ENCODE measurements at regions not wholly inside any gene's neighbourhood (a gene's known extent, or its start where the extent isn't known, plus 50 kb on each side); places are given as distances from the start of the nearest gene placed in this dataset.

GRCh38 chr3:191119415-191120295 lies 79.4 kb upstream of the OSTN start:
- no peak for TF ChIP-seq CTCF (IDR thresholded peaks at IDR 0.05; ENCODE audit: control insufficient read depth, extremely low read depth, insufficient read depth)
- DNase-seq (ENCODE audit: low read depth), result no peak
- no peak overlapping the region for H3K4me3 ChIP-seq (ENCODE audit: low read depth, low read length)

GRCh38 chr3:191111722-191112121 lies 87.3 kb upstream of the OSTN start:
- TF ChIP-seq CTCF (IDR thresholded peaks at IDR 0.05; ENCODE audit: control insufficient read depth, extremely low read depth, insufficient read depth), result no peak
- DNase-seq (ENCODE audit: low read depth), result no peak
- H3K4me3 ChIP-seq (ENCODE audit: low read depth, low read length), result no peak overlapping the region

- no peak for TF ChIP-seq CTCF (IDR thresholded peaks at IDR 0.05; ENCODE audit: control insufficient read depth, extremely low read depth, insufficient read depth)
- H3K4me3 ChIP-seq (ENCODE audit: low read depth, low read length), result no peak overlapping the region
- DNase-seq (ENCODE audit: low read depth), result no peak
Observed at GRCh38 chr3:191105418-191105817, 93.6 kb upstream of the OSTN start.

- H3K4me3 ChIP-seq (ENCODE audit: low read depth, low read length), result no peak overlapping the region
- DNase-seq (ENCODE audit: low read depth), result no peak
- TF ChIP-seq CTCF (IDR thresholded peaks at IDR 0.05; ENCODE audit: control insufficient read depth, extremely low read depth, insufficient read depth), result no peak
Observed at GRCh38 chr3:191100516-191100915, 98.5 kb upstream of the OSTN start.

GRCh38 chr3:191094057-191094845 lies 104.8 kb upstream of the OSTN start:
- no peak for DNase-seq (ENCODE audit: low read depth)
- TF ChIP-seq CTCF (IDR thresholded peaks at IDR 0.05; ENCODE audit: control insufficient read depth, extremely low read depth, insufficient read depth), result no peak

GRCh38 chr3:191087391-191087790 lies 111.7 kb upstream of the OSTN start:
- TF ChIP-seq CTCF (IDR thresholded peaks at IDR 0.05; ENCODE audit: control insufficient read depth, extremely low read depth, insufficient read depth), result no peak
- no peak overlapping the region for H3K4me3 ChIP-seq (ENCODE audit: low read depth, low read length)
- DNase-seq (ENCODE audit: low read depth), result no peak

More at GRCh38 chr3:191094057-191094845, 104.8 kb upstream of the OSTN start:
- no peak overlapping the region for H3K4me3 ChIP-seq (ENCODE audit: low read depth, low read length)
